Astrocyte (in vitro differentiated cells and primary cell): ENCODE measurements at regions not wholly inside any gene's neighbourhood (a gene's known extent, or its start where the extent isn't known, plus 50 kb on each side); places are given as distances from the start of the nearest gene placed in this dataset.

Source experiments
- EZH2 ChIP-seq: IDR thresholded peaks from 2 replicates; pipeline ENCODE4 v1.6.1; 2012; ENCODE audit warnings: mild to moderate bottlenecking, low read length, inconsistent platforms; ENCODE audit not compliant: insufficient read depth
- TF ChIP-seq, protein P1 (sequence below): IDR thresholded peaks from 2 replicates; pipeline ENCODE4 v1.5.1; 2011; ENCODE audit warnings: low read depth, mild to moderate bottlenecking, inconsistent platforms, low read length, moderate library complexity; ENCODE audit not compliant: insufficient read depth

DNA sequence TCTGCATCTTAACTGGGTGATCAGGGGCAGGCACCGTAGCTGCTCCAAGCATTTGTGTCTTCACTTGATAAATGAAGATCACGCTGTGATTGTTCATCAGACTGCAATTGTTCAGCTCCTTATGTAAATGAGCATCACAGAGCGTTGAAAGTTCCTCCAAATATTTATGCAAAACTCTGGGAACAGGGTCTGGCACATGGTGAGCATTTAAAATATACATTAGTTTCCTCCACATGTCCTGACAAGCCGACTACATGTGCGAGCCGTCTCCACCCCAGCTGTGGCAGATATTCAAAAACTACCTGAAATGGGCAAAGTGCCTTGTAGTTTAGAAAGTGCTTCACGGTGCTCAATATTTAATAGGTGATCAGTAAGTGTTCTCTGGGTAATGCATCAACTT is 175.1 kb upstream of the ID2 start:
- TF ChIP-seq, protein P1, sequence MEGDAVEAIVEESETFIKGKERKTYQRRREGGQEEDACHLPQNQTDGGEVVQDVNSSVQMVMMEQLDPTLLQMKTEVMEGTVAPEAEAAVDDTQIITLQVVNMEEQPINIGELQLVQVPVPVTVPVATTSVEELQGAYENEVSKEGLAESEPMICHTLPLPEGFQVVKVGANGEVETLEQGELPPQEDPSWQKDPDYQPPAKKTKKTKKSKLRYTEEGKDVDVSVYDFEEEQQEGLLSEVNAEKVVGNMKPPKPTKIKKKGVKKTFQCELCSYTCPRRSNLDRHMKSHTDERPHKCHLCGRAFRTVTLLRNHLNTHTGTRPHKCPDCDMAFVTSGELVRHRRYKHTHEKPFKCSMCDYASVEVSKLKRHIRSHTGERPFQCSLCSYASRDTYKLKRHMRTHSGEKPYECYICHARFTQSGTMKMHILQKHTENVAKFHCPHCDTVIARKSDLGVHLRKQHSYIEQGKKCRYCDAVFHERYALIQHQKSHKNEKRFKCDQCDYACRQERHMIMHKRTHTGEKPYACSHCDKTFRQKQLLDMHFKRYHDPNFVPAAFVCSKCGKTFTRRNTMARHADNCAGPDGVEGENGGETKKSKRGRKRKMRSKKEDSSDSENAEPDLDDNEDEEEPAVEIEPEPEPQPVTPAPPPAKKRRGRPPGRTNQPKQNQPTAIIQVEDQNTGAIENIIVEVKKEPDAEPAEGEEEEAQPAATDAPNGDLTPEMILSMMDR = no peak
- TF ChIP-seq EZH2 = no peak
